ENCODE measurements at regions not wholly inside any gene's neighbourhood (a gene's known extent, or its start where the extent isn't known, plus 50 kb on each side); places are given as distances from the start of the nearest gene placed in this dataset.
A peak's percentile ranks its signal among the peaks of the same experiment; 100 is the strongest.

DNA sequence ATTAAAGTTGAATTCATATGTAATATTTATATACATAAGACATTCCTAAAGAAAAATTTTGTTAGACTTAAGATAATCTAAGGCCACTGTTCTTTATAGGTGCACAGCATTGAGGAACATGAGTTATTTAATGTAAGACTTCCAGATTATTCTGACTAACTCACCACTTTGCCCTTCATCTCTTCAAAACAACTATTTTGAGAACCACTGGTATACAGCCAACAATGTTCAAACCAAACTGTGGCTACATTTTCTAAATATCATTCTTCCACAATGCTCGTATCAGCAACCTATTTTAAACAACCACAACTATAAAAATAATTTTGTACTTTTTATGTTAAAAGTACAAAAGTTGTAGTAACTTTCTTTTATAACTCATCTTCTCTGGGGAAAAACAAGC, 199.8 kb upstream of the ALCAM start:
- intact Hi-C loops (cut with DNase I): no loop called here
- H3K27me3 ChIP-seq: no peaks in the 10 kb centered on the region
- H3K4me3 ChIP-seq: no peak overlapping the region
- no peaks in the 10 kb centered on the region for H3K9me3 ChIP-seq
- no peaks in the 10 kb centered on the region for H3K36me3 ChIP-seq
- no peaks in the 10 kb centered on the region for H3K4me1 ChIP-seq
- ATAC-seq (no peak), DNase-seq (no peak)
- TF ChIP-seq, protein P1, sequence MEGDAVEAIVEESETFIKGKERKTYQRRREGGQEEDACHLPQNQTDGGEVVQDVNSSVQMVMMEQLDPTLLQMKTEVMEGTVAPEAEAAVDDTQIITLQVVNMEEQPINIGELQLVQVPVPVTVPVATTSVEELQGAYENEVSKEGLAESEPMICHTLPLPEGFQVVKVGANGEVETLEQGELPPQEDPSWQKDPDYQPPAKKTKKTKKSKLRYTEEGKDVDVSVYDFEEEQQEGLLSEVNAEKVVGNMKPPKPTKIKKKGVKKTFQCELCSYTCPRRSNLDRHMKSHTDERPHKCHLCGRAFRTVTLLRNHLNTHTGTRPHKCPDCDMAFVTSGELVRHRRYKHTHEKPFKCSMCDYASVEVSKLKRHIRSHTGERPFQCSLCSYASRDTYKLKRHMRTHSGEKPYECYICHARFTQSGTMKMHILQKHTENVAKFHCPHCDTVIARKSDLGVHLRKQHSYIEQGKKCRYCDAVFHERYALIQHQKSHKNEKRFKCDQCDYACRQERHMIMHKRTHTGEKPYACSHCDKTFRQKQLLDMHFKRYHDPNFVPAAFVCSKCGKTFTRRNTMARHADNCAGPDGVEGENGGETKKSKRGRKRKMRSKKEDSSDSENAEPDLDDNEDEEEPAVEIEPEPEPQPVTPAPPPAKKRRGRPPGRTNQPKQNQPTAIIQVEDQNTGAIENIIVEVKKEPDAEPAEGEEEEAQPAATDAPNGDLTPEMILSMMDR (IDR thresholded peaks at IDR 0.05): no peak
- H3K27ac ChIP-seq: no peak overlapping the region

- H3K27ac ChIP-seq: no peak overlapping the region
- no peaks in the 10 kb centered on the region for H3K4me1 ChIP-seq
- no peaks in the 10 kb centered on the region for H3K27me3 ChIP-seq
- ATAC-seq: no peak
- H3K36me3 ChIP-seq: no peaks in the 10 kb centered on the region
- H3K4me3 ChIP-seq: no peak overlapping the region
- no peak for DNase-seq
- TF ChIP-seq, protein P1 (IDR thresholded peaks at IDR 0.05): no peak
- intact Hi-C loops (cut with DNase I): no loop called here
- H3K9me3 ChIP-seq: no peaks in the 10 kb centered on the region
Observed at GRCh38 chr3:105170423-105170822, 196.3 kb upstream of the ALCAM start.

DNA sequence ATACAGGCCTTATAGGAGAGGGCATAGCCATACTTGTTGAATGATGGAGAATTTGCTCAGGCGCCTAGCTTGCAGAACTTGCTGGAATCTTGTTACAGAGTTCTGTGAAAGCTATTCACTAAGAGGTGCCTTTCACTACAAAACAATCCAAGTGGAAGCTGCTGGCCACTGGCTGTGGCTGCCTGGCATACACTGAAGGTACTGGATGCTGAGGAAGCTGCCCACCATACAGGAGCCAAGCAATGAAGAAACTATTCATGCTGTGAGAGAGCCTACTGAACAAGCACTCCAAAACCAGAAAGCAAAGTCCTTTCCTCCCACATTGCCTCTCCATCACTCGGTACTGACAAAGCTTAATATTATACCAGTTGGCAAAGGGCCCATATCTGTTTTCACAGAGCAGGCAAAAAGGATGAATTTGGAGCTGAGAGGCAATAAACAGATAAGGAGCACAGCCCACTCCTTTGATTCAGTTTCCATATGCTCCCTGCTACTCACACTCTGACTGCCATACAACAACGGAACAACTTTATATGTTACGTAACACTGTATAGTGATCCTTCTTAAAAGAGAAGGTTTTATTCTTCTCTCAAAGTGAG, 192.6 kb upstream of the ALCAM start:
- Histone ChIP-seq H3K4me3 (no peak overlapping the region), H3K27ac (no peak overlapping the region), H3K27me3 (no peaks in the 10 kb centered on the region), H3K36me3 (no peaks in the 10 kb centered on the region), H3K4me1 (no peaks in the 10 kb centered on the region), H3K9me3 (no peaks in the 10 kb centered on the region)
- TF ChIP-seq, protein P1 (IDR thresholded peaks at IDR 0.05): no peak
- intact Hi-C loops (cut with DNase I): no loop called here
- DNase-seq (peak in 2 of 4 donors; percentile 51 to 58), ATAC-seq (peak; percentile 47)

- no peaks in the 10 kb centered on the region for H3K36me3 ChIP-seq
- TF ChIP-seq, protein P1 (IDR thresholded peaks at IDR 0.05): no peak
- intact Hi-C loops (cut with DNase I): no loop called here
- H3K27me3 ChIP-seq: no peaks in the 10 kb centered on the region
- DNase-seq: no peak
- no peaks in the 10 kb centered on the region for H3K4me1 ChIP-seq
- H3K9me3 ChIP-seq: no peaks in the 10 kb centered on the region
- H3K27ac ChIP-seq: no peak overlapping the region
- no peak overlapping the region for H3K4me3 ChIP-seq
- no peak for ATAC-seq
Observed at GRCh38 chr3:105177576-105177975, 189.1 kb upstream of the ALCAM start.

- ATAC-seq: no peak
- no peak overlapping the region for H3K4me3 ChIP-seq
- intact Hi-C loops (cut with DNase I): no loop called here
- no peaks in the 10 kb centered on the region for H3K27me3 ChIP-seq
- H3K4me1 ChIP-seq: no peaks in the 10 kb centered on the region
- DNase-seq: no peak
- peaks cover 0 to 8% of the 10 kb centered on the region in 2 donors for H3K9me3 ChIP-seq
- H3K36me3 ChIP-seq: no peaks in the 10 kb centered on the region
- H3K27ac ChIP-seq: no peak overlapping the region
- TF ChIP-seq, protein P1 (IDR thresholded peaks at IDR 0.05): no peak
Observed at GRCh38 chr3:105187344-105187743, 179.4 kb upstream of the ALCAM start.

Data from left lung (tissue), 4 donors.